ENCODE measurements at regions not wholly inside any gene's neighbourhood (a gene's known extent, or its start where the extent isn't known, plus 50 kb on each side); places are given as distances from the start of the nearest gene placed in this dataset.

- H3K4me1 ChIP-seq (ENCODE audit: insufficient read depth, low read length, poor library complexity, severe bottlenecking): no peaks in the 10 kb centered on the region
- no TSS peak for BruUV-seq (replicated peaks)
- no peaks in the 10 kb centered on the region for H3K9me3 ChIP-seq (ENCODE audit: low read length)
Measured at GRCh38 chr4:156408749-156409148, 455.1 kb upstream of the CTSO start.

DNA sequence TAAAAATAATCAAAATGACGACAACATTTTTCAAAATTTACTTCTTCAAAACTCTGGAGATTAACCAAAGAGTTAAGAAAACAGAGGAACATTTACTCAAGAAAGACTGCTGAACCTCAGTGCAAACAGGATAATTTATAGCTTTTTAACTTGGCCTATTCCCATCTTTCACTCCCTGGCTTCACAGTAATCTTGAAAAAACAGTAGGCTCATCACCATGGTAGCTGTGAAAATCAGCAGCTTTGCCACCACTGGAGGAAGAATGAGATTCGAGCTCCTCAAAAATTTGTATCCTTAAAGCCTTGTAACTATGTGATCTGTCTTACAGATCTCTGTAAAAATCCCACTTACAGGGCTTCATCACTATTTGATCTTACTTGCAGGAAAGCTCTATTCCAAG lies 447.7 kb upstream of the CTSO start:
- no peaks in the 10 kb centered on the region for H4K20me1 ChIP-seq (ENCODE audit: insufficient read depth, low read length)
- BruUV-seq (replicated peaks): no TSS peak
- no peaks in the 10 kb centered on the region for H3K36me3 ChIP-seq (ENCODE audit: insufficient read depth, low read length)
- H3K4me2 ChIP-seq (ENCODE audit: low read length): no peak overlapping the region
- ChIA-PET POLR2A (interaction anchor here (0.7 kb wide), 1 partner anchor 391 kb away, joined by 3 read pairs; no protein-coding TSS in a partner anchor), CTCF (ENCODE audit: unreplicated experiment) (no interaction called here)
- no peaks in the 10 kb centered on the region for H3K9me3 ChIP-seq (ENCODE audit: low read length)
- no peaks in the 10 kb centered on the region for H3K79me2 ChIP-seq (ENCODE audit: insufficient read depth, low read depth, low read length)
- no peak overlapping the region for H2AFZ ChIP-seq (ENCODE audit: low read length)
- H3K9me2 ChIP-seq (ENCODE audit: insufficient read depth, low read length): no peaks in the 10 kb centered on the region
- H3K4me3 ChIP-seq (ENCODE audit: low read depth, low read length, poor library complexity, severe bottlenecking): no peak overlapping the region
- no peak overlapping the region for H3K27ac ChIP-seq (ENCODE audit: low read depth, low read length, poor library complexity, severe bottlenecking)
- no peaks in the 10 kb centered on the region for H3K4me1 ChIP-seq (ENCODE audit: insufficient read depth, low read length, poor library complexity, severe bottlenecking)
- DNase-seq (ENCODE audit: low spot score): no peak
- intact Hi-C loops (cut with micrococcal nuclease; ENCODE audit: unreplicated experiment): no loop called here
- TF ChIP-seq, protein P1, sequence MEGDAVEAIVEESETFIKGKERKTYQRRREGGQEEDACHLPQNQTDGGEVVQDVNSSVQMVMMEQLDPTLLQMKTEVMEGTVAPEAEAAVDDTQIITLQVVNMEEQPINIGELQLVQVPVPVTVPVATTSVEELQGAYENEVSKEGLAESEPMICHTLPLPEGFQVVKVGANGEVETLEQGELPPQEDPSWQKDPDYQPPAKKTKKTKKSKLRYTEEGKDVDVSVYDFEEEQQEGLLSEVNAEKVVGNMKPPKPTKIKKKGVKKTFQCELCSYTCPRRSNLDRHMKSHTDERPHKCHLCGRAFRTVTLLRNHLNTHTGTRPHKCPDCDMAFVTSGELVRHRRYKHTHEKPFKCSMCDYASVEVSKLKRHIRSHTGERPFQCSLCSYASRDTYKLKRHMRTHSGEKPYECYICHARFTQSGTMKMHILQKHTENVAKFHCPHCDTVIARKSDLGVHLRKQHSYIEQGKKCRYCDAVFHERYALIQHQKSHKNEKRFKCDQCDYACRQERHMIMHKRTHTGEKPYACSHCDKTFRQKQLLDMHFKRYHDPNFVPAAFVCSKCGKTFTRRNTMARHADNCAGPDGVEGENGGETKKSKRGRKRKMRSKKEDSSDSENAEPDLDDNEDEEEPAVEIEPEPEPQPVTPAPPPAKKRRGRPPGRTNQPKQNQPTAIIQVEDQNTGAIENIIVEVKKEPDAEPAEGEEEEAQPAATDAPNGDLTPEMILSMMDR (conservative IDR thresholded peaks at IDR 0.05; ENCODE audit: low read length): no peak
- TF ChIP-seq EZH2phosphoT487 (IDR thresholded peaks at IDR 0.05; ENCODE audit: borderline replicate concordance, low read depth, low read length): no peak

More at GRCh38 chr4:156408749-156409148, 455.1 kb upstream of the CTSO start:
- H3K36me3 ChIP-seq (ENCODE audit: insufficient read depth, low read length): no peaks in the 10 kb centered on the region
- ChIA-PET POLR2A (interaction anchor here (1.0 kb wide), 1 partner anchor 10 kb away, joined by 3 read pairs; no protein-coding TSS in a partner anchor), CTCF (ENCODE audit: unreplicated experiment) (no interaction called here)
- H3K4me3 ChIP-seq (ENCODE audit: low read depth, low read length, poor library complexity, severe bottlenecking): no peak overlapping the region
- H2AFZ ChIP-seq (ENCODE audit: low read length): no peak overlapping the region
- no peak overlapping the region for H3K27ac ChIP-seq (ENCODE audit: low read depth, low read length, poor library complexity, severe bottlenecking)
- TF ChIP-seq, protein P1 (conservative IDR thresholded peaks at IDR 0.05; ENCODE audit: low read length): no peak
- TF ChIP-seq EZH2phosphoT487 (IDR thresholded peaks at IDR 0.05; ENCODE audit: borderline replicate concordance, low read depth, low read length): no peak
- H4K20me1 ChIP-seq (ENCODE audit: insufficient read depth, low read length): no peaks in the 10 kb centered on the region
- no peak for DNase-seq (ENCODE audit: low spot score)
- intact Hi-C loops (cut with micrococcal nuclease; ENCODE audit: unreplicated experiment): no loop called here
- no peak overlapping the region for H3K4me2 ChIP-seq (ENCODE audit: low read length)
- no peaks in the 10 kb centered on the region for H3K79me2 ChIP-seq (ENCODE audit: insufficient read depth, low read depth, low read length)
- no peaks in the 10 kb centered on the region for H3K9me2 ChIP-seq (ENCODE audit: insufficient read depth, low read length)

DNA sequence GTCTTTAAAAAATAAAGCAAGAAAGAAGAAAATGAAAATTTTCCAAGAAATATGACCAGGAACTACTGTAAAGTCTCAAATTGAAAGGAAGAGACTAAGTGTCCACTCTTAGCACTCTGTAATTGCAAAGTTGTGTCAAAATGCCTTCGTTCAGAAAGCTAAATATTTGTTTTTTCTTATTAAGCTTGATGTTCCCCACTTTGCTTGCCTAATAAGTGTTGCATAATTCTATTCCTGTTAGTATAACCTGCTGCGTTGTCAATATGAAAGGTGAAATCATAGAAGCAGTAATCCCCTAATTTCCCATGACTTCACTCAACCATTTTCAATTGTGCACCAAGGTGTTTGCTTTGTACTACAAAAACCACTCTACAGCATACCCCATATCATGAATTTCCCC lies 442.9 kb upstream of the CTSO start:
- BruUV-seq (replicated peaks): no TSS peak
- no peak overlapping the region for H3K27ac ChIP-seq (ENCODE audit: low read depth, low read length, poor library complexity, severe bottlenecking)
- no peaks in the 10 kb centered on the region for H4K20me1 ChIP-seq (ENCODE audit: insufficient read depth, low read length)
- no peak overlapping the region for H2AFZ ChIP-seq (ENCODE audit: low read length)
- DNase-seq (ENCODE audit: low spot score): no peak
- TF ChIP-seq, protein P1 (conservative IDR thresholded peaks at IDR 0.05; ENCODE audit: low read length): no peak
- no peaks in the 10 kb centered on the region for H3K9me2 ChIP-seq (ENCODE audit: insufficient read depth, low read length)
- POLR2A ChIA-PET: no interaction called here
- intact Hi-C loops (cut with micrococcal nuclease; ENCODE audit: unreplicated experiment): no loop called here
- no peaks in the 10 kb centered on the region for H3K79me2 ChIP-seq (ENCODE audit: insufficient read depth, low read depth, low read length)
- H3K4me3 ChIP-seq (ENCODE audit: low read depth, low read length, poor library complexity, severe bottlenecking): no peak overlapping the region
- H3K4me2 ChIP-seq (ENCODE audit: low read length): no peak overlapping the region
- CTCF ChIA-PET (ENCODE audit: unreplicated experiment): no interaction called here
- no peaks in the 10 kb centered on the region for H3K4me1 ChIP-seq (ENCODE audit: insufficient read depth, low read length, poor library complexity, severe bottlenecking)
- H3K36me3 ChIP-seq (ENCODE audit: insufficient read depth, low read length): no peaks in the 10 kb centered on the region
- no peaks in the 10 kb centered on the region for H3K9me3 ChIP-seq (ENCODE audit: low read length)

All from OCI-LY7 (cell line).